ENCODE measurements at regions not wholly inside any gene's neighbourhood (a gene's known extent, or its start where the extent isn't known, plus 50 kb on each side); places are given as distances from the start of the nearest gene placed in this dataset.
"Not testable (repeated sequence)": the region's sequence is repeated elsewhere in the genome, so short reads cannot be mapped to it uniquely, and the experiment has no call there.

DNA sequence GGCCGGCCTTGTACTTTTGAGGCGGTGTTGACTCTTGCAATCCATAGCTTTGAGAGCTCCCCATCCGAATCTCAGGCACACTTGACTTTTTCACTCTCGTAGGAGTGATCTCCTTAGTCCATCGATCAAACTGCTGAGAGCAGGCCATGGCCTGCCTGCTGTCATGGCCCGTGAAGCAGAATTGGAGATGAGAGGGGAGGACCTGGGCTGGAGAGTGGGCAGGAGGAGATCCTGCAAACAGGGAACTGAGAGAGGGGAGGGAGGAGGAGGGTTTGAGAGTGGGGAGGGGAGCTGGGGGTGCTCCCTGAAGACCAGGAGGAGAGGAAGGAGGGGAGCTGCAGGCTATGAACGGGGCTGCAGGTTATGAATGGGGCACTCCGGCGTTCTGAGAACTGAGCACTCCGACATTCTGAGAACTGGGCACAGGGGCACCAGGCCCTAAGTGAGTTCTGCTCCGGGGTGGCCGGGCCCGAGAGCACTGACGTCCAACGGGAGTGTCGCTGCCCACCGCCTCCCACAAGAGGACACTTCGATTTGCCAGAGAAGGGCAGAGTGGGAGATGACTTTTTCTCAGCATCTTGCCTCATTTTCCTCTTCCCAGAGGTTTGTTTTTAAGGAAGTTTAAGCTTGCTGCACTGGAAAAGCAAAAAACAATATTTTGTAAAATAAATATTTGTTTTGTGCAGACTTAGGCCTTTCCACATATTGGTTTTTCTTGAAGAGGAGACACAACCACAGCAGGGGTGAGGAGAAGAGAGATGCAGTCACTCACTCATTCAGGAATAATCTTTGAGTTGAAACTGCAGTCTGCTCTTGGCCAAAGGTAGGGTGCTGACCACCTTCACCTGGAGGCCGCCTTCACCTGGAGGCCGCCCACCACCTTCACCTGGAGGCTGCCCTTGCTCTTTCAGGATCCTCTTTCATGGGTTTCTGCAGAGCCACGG is 194.2 kb downstream of the NPIPB11 start:
- not testable (repeated sequence) for DNase-seq

DNA sequence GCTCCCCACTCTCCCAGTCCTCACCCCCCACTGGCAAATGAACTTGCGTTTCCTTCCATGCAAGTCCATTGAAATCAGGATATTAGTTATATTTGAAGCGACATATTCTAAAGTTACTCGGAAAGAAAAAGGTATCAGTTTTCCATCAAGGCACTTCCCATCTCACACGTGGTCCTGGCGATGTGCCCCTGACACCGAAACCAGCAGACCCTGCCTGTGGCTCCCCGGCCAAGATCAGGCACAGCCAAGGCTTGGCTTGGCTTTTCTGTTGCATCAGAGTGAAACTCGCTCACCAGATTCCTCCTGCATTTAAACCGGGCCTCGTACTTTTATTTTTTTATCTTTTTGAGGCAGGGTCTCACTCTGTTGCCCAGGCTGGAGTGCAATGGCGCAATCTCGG is 195.1 kb downstream of the NPIPB11 start:
- not testable (repeated sequence) for DNase-seq

DNA sequence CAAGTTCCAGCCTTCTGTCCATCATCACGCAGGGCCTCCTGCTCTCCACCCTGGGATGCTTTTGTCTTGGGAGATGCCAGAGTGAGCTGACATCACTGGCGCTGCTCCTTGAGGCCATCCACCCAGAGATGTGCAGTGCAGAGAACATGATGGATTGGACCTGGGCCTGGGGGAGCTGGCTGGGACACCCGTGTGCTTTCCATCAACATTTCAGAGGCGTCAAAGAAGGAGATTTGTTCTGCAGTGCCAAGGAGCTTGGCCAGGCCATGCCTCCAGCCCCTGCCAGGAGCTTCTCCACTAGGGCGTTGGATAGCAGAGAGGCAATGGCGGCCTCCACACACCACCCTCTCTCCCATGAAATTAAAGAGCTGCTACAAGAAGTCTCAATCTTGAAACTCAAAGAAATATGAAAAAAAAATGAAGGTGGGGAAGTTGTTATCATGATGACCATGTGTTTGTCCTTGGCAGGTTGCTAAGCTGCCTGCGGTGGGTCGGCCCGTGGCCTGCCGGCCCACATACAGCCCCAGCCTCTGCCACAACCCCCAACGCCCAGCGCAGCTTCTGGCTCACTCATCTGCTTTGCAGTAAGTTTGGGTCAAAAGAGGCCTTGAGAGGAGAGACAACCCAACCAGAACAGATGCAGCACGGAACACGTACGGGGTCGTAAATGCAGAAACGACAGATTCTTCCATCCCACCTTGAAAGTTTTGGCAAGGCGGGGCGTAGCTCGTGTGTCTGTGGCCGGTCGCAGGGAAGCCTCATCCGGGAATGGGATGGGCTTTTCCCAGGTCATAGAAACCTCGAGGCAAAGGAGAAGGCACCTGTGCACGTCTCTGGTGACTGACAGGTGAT is 196.0 kb downstream of the NPIPB11 start:
- DNase-seq, result peak; percentile 33

DNA sequence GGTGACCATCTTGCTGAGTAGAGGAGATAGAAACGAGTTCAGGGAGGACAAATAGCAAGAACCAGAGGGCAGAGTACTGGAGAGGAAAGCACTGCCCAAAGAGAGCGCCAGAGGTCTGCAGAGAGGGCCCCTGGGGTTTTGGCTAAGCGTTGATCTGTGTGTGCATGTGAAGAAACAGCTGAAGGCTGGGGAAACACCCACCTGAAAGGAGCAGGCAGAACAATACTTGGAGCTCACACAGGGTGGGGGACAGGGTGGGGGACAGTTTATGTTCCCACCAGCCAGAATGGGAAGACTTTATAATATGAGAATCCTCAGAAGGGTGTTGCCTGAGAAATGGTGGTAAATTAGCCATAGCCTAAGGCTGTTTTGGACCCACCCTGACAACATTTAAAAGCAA is 200.4 kb downstream of the NPIPB11 start:
- not testable (repeated sequence) for DNase-seq

DNA sequence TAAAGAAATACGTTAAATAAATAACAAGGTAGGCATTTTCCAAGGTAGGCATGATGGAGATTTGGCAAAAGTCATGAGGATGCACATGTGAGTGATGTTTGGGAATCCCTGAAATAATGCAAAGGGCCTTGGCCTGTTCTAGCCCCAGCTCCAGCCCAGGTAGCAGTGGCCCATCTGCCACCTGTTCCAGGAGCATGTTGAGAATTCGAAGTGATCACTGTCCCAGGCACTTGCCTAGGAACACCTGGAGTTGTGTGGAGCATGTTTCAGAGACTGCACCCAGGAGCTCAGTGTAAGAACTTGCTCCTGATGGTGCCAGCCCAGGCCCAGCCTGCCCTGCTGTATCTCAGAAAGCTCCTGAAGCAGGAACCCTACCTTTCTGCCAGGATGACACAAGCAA is 201.4 kb downstream of the NPIPB11 start:
- not testable (repeated sequence) for DNase-seq

DNA sequence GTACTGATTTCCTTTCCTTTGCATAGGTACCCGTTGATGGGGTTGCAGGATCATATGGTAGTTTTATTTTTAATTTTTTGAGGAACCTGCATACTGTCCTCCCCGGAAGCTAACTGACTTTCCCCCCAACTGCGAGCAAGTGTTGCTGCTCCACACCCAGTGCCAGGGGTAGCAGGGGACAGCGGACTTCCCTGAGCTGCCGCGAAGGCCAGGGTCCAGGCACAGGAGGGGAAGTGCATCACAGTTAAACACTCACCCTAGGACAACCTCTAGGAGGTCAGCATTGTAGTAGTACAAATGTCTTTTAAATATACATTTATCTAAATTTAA is 201.7 kb downstream of the NPIPB11 start:
- DNase-seq, result no peak

DNA sequence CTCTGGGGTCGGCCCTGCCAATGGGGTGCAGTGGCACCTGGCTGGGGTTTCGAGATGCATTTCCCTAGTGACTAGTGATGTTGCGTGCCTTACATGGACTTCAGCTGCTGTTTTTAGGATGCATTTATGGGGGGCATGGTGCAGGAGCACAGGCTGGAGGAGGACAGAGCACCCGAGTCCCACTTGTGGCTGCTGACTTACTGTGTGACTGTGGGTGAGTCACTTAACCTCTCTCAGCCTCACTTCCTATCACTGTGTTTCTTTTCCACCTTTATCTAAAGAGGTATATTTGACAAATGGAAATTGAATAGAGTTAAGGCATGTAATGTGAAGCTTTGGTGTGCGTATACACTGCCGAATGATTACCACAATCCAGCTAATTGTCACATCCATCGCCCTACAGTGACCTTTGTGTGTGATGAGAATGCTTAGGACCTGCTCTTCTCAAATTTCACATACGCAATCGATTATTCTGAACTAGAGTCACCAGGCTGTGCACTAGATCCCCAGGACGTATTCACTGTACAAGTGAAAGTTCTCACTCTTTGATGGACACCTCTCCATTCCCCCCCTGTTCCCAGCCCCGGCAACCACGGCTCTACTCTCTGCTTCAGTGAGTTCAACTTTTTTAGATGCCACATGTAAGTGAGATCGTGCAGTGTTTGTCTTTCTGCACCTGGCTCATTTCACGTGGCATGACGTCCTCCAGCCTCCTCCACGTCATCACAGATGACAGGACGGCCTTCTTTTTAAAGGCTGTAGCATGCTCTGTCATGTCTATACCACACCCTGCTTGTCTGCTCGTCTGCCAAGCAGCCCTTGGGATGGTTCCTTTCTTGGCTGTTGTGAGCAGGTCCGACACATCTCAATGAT is 202.3 kb downstream of the NPIPB11 start:
- DNase-seq, result not testable (repeated sequence)

DNA sequence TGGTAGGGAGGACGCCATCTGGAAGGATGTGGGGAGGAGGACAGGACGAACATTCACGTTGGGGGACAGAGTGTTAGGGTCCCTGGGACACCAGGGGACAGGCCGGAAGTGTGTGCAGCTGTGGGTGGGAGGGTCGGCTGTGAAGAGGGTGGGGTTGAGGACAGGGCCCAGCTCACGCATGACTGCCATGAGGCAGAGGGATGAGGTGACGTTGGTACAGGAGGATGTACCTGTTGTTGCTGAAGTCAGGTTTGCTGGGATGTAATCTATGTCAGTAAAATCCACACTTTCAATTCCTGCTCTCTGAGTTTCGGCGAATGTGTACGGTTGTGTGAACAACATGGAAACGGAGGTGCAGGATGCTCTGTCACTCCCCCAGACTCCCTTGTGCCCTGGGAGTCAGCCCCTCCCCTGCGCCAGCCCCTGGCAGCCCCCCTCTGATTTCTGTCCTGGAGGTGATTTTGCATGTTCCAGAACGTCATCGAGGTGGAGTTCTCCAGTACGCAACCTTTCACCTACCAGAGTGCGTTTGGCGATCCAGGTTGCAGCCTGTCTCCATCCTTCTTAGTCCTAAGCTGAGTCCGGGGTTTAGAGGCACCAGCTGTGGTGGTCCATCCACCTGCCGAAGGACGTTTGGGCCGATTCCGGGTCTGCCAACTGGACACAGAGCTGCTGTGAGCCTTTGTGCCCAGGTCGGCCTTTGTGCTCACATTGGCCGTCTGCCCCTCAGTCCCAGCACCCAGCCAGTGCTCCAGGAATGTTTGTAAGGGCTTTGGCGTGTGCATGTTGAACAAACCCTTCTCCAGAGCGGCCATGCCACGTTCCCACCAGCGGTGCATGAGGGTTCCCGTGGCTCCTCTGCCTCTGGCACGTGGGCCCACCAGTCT is 203.2 kb downstream of the NPIPB11 start:
- DNase-seq, result not testable (repeated sequence)

DNA sequence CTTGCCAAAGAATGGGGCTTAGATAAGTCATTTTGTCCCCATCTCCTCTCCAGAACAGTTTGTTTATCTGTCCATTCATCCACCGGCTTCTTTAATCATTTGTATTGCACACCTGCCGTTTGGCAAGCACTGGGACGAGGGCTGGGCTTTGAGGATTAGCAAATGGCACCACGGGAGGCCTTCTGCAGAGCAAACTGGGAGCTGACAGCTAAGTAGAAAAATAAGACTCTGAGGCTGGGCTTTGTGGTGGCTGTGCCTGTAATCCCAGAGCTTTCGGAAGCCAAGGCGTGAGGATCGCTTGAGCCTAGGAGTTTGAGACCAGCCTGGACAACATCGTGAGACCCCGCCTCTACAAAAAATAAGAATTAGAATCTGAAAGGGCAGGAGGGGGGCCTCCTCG is 203.9 kb downstream of the NPIPB11 start:
- DNase-seq, result peak; percentile 23

DNA sequence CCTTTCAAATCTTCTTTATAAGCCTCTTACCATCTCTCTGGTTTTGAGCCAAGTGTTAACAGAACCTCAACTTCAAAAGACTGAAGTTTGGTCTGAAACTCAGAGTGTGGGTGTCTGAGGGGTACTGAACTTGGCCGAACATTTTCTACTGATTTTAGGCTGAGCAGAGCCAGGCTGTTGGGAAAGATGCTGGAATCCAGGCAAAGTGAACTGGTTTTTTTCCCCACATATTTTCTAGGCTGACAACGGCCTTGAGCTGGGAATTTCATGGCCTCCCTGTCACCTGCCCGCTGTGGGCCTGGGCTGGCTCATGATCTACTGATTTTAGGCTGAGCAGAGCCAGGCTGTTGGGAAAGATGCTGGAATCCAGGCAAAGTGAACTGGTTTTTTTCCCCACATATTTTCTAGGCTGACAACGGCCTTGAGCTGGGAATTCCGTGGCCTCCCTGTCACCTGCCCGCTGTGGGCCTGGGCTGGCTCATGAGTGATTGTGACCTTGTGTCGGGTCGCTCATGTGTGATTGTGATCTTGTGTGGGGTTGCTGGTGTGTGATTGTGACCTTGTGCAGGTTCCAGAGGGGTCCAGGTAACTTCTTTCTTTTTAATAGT is 204.4 kb downstream of the NPIPB11 start:
- not testable (repeated sequence) for DNase-seq

DNA sequence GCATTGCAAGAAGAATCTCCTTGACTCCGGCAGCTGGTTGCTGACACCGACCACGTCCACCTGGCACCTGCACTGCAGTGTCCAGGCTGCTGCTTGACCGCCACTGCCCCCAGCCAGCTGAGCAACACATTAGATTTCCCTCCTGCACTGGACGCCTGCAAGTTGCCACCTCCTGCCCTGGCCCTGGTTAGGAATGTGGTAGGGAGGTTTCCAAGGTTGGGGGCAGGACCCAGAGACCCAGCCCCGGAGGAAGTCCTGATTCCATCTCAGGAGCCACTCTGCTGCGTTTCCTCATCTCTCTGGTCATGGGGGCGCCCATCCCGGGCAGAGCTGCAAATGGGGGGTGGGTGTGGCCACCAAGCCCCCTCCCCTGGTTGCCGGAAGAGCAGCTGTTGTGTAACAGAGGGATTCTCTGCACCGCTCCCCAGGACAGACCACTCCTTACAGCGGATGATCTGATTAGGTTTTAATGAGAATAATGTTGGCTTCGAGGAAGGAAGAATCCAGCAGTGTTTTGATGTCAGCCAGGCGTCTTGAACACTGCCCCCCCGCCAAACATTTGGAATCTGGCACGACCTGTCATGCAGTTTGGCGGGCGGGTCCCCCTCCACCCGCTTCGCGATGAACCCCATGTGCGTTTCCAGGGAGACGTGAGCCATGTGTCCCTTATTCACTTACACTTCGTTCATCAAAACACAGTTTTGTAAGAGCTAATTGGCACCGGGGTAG is 205.1 kb downstream of the NPIPB11 start:
- DNase-seq, result not testable (repeated sequence)

DNA sequence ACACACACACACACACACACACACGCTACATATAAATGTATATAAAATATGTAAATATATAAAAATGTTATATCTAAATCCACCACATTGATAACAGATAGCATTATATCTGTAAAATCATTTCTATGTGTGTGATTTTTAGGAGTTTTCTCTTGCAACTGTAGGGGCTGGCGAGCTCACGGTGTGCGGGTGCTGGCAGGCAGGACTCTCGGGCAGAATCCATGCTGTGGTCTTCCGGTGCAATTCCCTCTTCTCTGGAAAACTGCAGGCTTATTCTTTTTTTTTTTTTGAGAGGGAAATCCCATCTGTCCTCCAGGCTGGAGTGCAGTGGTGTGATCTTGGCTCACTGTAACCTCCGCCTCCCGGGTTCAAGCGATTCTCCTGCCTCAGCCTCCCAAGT is 205.8 kb downstream of the NPIPB11 start:
- not testable (repeated sequence) for DNase-seq

DNA sequence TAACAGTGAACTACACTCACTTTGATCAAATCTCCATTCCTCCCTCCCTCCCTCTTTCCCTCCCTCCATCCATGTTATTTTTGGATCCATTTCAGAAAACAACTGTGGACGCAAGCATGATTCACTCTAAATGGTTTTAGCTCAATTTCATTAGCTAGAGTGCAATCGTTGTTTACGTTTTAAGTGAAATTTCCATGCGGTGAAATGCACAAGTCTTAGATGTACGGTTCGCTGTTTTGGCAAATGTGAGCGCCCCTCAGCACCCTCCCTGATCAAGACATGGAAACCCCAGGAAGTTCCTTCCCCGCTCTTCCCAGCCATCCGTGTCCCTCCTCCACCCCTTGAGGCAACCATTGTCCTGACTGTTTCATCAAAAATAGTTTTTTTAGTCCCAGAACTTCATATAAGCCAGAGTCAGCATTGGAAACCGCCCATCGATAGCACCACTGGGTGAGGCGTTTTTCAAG is 206.3 kb downstream of the NPIPB11 start:
- not testable (repeated sequence) for DNase-seq

DNA sequence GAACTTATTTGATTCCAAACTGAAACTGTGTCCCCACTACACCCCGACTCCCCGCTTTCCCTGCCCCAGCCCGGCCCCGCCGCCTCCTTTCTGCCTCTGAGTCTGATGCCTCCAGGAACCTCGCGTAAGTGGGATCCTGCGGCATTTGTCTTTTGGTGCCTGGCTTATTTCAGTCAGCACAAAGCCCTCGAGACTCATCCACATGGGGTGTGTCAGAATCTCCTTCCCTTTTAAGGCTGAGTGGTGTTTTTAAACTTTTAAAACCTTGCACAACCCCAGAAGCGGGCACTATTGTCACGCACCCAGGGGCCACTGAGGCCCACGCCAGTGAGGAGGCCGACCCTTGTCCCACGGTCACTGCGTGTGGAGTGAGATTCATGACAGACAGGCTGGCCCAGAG is 206.9 kb downstream of the NPIPB11 start:
- not testable (repeated sequence) for DNase-seq

DNA sequence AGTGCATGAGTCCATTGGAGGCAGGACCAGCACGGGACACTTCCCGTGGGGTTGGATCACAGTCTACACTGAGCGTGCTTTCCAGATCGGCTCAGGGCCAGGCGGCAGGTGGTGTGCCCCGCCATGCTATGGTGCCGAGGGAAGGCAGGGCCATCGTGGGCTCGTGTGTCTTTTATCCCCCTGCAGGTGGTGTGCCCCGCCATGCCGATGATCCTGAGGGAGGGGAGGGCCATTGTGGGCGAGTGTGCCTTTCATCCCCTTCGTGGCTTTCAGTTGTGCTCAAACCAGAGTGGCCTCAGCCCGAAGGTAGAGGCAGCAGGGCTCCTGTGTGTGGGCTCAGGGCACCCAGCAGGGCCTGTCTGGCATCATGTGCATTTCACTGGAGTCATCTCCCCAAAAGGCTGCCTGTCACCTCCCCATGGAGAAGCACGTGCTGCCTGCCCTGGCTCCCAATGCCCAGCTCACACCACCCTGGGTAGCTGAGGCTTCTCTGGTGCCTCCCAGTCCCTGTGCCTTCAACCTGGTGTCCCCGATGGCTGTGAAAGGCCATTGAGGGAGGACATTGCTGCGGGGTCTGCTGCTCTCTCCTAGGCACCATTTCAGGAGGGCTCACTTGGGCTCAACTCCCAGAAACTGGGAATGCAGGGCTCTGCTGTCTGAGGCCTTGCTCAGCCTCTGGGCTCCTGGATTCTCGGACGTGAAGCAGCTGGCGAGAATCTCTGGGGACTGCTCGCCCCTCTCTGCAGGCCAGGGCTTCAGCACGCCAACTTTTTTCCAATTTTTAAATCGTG is 207.6 kb downstream of the NPIPB11 start:
- DNase-seq, result no peak

DNA sequence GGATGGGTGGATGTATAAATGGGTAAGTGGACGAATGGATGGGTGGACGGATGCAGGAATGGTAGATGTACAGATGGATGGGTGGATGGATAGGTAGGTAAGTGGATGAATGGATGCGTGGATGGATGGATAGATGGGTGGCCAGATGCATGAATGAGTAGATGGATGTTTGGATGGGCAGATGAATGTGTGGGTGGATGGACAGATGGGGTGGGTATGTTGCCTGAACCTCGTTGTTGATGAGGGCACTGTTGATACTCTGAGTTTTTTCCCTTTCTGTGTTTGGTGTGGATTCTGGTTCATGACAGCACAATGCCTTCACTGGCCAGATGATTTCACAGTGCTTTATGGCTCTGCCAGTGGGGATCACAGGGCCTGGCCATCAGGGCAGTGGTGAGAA is 208.3 kb downstream of the NPIPB11 start:
- DNase-seq, result no peak

DNA sequence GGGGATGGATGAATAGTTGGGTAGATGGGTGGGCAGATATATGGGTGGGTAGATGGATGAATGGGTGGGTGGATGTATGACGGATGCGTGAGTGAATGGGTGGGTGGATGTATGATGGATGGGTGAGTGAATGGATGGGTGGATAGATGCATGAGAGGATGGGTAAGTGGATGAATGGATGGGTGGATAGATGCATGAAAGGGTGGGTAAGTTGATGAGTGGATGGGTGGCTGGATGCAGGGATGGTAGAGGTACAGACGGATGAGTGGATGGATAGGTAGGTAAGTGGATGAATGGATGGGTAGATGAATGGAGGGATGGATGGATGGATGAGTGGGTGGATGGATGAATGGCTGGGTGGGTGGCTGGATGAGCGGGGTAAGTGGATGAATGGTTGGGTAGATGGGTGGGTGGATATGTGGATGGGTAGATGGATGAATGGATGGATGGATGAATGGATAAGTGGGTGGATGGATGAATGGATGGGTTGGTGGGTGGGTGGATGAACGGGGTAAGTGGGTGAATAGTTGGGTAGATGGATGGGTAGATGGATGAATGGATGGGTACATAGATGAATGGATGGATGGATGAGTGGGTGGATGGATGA is 208.9 kb downstream of the NPIPB11 start:
- DNase-seq, result not testable (repeated sequence)

DNA sequence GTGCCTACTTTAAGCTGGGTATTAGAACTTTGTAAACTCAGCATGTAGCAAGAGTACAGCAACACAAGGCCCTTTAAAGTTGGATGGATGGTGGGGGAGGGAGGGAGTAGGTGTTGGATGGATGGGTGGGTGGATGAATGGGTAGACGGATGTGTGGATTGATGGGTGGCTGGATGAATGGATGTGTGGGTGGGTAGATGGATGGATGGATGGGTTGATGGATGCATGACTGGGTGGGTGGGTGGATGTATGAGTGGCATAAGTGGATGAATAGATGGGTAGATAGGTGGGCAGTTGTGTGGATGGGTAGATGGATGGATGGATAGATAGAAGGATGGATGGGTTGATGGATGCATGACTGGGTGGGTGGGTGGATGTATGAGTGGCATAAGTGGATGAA is 209.8 kb downstream of the NPIPB11 start:
- DNase-seq, result not testable (repeated sequence)

Measured in hematopoietic multipotent progenitor cell treated with erythropoietin and hydrocortisone succinate and interleukin-3 and kit ligand, for 8 days (in vitro differentiated cells).